Rectal smooth muscle tissue (tissue), 1 donor: ENCODE measurements at regions not wholly inside any gene's neighbourhood (a gene's known extent, or its start where the extent isn't known, plus 50 kb on each side); places are given as distances from the start of the nearest gene placed in this dataset.

Experiments used
- H3K27ac ChIP-seq: one replicate; pipeline ENCODE4 v1.7.0; 2013; ENCODE audit warnings: low read depth, low read length, inconsistent platforms
- H3K27me3 ChIP-seq: one replicate; pipeline ENCODE4 v1.7.0; 2013; ENCODE audit warnings: low read length; ENCODE audit not compliant: control insufficient read depth, insufficient read depth
- H3K36me3 ChIP-seq: one replicate; pipeline ENCODE4 v1.7.0; 2013; ENCODE audit warnings: low read length; ENCODE audit not compliant: control insufficient read depth, insufficient read depth
- H3K4me1 ChIP-seq: one replicate; pipeline ENCODE4 v1.7.0; 2013; ENCODE audit warnings: low read length; ENCODE audit not compliant: control insufficient read depth, insufficient read depth
- H3K4me3 ChIP-seq: one replicate; pipeline ENCODE4 v1.7.0; 2013; ENCODE audit warnings: low read length
- H3K9ac ChIP-seq: one replicate; pipeline ENCODE4 v1.7.0; 2013; ENCODE audit warnings: low read length

DNA sequence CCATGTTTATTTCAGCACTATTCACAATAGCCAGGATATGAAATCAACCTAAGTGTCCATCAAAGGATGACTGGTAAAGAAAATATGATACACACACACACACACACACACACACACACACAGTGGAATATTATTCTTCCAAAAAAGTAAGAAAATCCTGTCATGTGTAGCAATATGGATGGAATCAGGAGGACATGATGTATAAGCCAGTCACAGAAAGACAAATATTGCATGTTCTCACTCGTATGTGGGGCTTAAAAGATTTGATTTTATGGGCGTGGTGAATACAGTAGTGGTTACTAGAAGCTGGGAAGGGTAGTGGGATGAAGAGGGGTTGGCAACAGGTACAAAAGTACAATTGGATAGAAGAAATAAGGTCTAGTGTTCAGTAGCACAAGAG lies 207.0 kb upstream of the PRDM1 start:
- Histone ChIP-seq H3K27me3 (peaks cover 3% of the 10 kb centered on the region), H3K4me3 (no peak overlapping the region), H3K4me1 (no peaks in the 10 kb centered on the region), H3K27ac (no peak overlapping the region), H3K9ac (no peak overlapping the region), H3K36me3 (no peaks in the 10 kb centered on the region)

DNA sequence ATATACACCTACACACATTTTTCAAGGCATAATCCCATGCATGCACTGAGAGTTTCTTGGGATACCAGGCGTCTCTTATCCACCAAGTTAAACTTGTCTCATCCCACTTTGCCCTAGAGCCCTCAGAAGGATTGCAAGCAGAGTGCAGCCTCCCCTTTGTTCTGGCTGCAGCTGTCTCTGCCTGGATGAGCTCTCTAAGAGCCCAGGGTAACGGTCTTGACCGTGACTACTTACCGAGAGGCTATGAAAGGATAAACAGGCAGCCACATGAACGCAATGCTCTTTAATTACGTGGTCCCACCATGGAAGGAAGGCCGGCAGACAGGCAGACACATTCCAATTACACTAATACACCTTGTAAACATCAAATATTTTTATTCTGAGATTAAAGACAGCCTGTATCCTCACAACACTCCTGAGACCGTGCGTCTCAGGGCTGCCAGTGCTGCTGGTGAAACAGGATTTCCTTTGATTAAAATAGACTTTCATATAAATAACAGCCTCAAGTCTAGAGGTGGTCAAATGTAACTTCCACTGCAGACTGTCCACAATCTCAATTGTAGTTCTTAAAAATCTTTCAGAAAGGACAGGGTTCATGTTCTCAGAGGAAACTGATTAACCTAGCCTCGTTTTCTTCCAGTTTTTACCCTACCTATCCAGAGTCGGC lies 210.0 kb upstream of the PRDM1 start:
- no peaks in the 10 kb centered on the region for H3K4me1 ChIP-seq
- H3K4me3 ChIP-seq: no peak overlapping the region
- H3K27ac ChIP-seq: no peak overlapping the region
- no peaks in the 10 kb centered on the region for H3K36me3 ChIP-seq
- H3K9ac ChIP-seq: no peak overlapping the region
- H3K27me3 ChIP-seq: peaks cover 3% of the 10 kb centered on the region

DNA sequence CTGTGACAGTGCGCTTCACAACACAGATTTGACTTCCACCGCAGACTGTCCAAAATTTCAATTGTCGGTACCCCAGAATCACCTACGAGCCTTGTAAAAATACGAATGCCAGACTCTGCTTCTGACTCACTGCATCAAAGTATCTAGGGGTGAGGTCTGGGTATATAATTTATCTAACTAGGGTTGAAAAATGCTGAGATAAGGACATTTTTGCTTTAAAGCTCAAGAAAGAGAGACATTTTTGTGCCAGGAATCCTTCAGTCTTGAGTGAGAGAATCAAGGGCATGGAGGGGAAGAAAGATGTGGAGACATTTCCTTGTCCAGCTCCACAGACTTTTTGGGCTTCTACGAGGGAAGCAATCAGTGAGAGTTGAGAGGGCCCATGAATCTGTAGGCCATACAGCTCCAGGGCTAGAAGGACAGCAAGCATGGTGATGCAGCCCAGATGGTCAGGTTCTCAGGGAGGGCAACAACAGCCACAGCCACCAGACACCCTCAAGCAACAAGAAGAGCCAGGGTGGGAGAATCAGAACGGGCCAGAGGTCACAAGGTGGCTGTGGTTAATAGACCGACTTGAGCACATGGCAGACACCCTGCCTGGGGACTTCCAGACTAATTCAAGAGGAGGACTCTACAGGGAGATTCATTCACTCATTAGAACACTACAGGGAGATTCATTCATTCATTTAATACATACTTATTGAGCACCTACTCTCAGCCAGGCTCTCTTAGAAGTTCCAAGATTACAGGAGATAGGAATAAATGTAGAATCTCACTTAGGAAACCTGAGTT lies 211.1 kb upstream of the PRDM1 start:
- Histone ChIP-seq H3K36me3 (no peaks in the 10 kb centered on the region), H3K4me3 (no peak overlapping the region), H3K4me1 (no peaks in the 10 kb centered on the region), H3K27me3 (peaks cover 3% of the 10 kb centered on the region), H3K9ac (no peak overlapping the region), H3K27ac (no peak overlapping the region)

DNA sequence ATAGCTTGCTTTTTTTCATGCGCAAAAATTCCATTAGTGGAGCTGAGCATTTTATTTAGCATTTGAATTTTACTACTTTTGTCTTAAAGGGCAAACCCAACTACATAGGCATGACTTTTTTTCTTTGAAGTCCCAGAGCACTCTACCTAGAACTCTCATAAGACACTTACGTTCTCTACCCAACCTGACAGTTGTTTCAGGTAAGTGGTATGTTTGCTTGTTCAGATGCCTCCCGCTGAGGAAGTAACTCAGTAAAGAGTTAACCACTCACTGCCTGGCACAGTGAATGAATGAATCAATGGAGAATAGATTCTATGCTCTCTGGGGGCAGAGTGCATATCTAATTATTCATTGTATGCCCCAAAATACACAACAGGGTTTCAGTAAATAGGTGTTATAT lies 212.3 kb upstream of the PRDM1 start:
- Histone ChIP-seq H3K36me3 (no peaks in the 10 kb centered on the region), H3K4me1 (no peaks in the 10 kb centered on the region), H3K27ac (no peak overlapping the region), H3K4me3 (no peak overlapping the region), H3K27me3 (peaks cover 3% of the 10 kb centered on the region), H3K9ac (no peak overlapping the region)

DNA sequence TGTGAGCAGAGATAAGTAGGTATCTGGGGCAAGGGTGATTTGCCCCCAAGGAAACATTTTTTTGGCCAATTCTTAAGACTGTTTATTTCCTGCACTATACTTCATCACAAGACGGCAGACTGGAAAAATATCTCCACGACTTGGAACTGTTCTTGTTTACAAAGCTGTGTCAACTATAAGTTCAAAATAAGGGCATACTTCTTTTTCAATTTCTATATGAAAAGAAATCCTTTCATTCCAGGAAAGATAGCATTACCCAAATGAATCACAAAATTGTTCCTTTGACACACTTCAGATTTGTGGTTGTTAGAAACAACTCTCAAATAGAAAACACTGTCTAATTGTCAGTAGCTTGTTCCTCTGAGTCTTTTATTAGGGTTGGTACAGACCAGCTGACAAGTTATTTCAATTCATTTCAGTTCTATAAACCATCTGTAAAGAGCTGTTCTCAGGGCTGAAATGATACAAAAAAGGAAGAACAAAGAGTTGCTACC lies 212.9 kb upstream of the PRDM1 start:
- H3K27me3 ChIP-seq: peaks cover 3% of the 10 kb centered on the region
- no peaks in the 10 kb centered on the region for H3K4me1 ChIP-seq
- H3K4me3 ChIP-seq: no peak overlapping the region
- no peak overlapping the region for H3K27ac ChIP-seq
- H3K9ac ChIP-seq: no peak overlapping the region
- H3K36me3 ChIP-seq: no peaks in the 10 kb centered on the region

DNA sequence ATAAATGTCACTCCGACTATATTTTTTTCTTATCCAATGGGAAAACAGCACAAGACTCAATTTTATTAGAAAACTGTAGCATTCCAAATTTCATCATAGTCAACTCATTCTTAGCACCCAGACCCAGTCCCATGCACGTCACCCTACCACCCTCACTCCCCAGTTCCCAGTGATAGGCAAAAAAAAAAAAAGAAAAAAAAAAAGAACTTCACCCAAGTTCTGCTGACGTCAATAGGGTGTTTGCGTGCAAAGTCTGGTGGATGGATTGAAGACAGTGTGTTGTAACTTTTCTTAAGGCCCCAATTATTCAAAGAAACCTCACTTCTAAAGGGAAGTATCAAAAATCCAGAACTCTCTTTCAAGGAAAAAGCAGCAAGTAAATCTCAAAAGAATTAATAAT lies 213.9 kb upstream of the PRDM1 start:
- no peaks in the 10 kb centered on the region for H3K36me3 ChIP-seq
- H3K4me1 ChIP-seq: no peaks in the 10 kb centered on the region
- no peak overlapping the region for H3K27ac ChIP-seq
- H3K4me3 ChIP-seq: no peak overlapping the region
- peaks cover 3% of the 10 kb centered on the region for H3K27me3 ChIP-seq
- no peak overlapping the region for H3K9ac ChIP-seq

DNA sequence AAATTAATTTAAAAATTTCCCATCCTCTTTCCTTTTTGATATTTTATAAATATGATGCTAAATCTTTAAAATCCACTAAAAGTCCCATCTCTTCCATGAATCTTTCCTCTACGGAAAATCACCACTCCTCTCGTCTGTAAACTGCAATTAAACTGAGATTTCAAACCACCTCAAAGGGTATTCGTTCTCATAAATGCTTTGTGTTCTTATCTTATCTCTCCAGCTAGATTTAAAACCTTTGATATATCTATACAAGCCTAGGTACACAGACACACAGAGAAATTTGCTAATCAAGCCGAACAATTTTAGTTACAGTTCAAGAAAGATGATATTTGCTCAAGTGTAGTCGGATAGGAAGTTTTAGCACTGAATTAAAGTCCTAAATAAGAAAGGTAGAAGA lies 214.6 kb upstream of the PRDM1 start:
- Histone ChIP-seq H3K36me3 (no peaks in the 10 kb centered on the region), H3K4me1 (no peaks in the 10 kb centered on the region), H3K4me3 (no peak overlapping the region), H3K9ac (no peak overlapping the region), H3K27me3 (no peaks in the 10 kb centered on the region), H3K27ac (no peak overlapping the region)

DNA sequence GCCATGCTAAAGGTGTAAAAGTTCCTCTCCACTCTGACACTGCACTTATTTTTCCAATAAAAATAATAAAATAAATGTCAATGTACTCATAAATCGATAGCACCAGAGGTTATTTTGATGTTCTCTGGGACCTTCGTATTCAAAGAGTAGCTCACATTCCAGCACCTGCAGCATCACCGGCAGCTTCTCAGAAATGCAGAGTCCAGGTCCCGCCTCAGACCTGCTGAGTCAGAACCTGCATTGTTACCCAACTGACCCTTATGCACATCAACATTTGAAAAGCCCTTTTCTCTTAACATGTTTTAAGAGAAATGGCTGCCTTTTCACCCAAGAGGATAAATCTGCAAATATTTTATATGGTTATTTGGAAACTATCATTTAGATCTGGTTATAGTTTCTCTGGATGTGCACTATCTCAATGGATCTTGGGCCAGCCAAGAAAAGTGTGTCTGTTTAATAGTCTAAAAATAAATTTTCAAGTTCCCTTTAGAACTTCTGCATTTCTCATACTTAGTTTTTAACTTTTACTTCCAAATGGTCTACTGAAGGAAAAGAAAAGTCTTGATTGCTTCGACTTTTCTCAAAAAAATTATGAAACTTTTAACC lies 216.2 kb upstream of the PRDM1 start:
- Histone ChIP-seq H3K27ac (no peak overlapping the region), H3K9ac (no peak overlapping the region), H3K4me3 (no peak overlapping the region), H3K36me3 (no peaks in the 10 kb centered on the region), H3K27me3 (no peaks in the 10 kb centered on the region), H3K4me1 (no peaks in the 10 kb centered on the region)

DNA sequence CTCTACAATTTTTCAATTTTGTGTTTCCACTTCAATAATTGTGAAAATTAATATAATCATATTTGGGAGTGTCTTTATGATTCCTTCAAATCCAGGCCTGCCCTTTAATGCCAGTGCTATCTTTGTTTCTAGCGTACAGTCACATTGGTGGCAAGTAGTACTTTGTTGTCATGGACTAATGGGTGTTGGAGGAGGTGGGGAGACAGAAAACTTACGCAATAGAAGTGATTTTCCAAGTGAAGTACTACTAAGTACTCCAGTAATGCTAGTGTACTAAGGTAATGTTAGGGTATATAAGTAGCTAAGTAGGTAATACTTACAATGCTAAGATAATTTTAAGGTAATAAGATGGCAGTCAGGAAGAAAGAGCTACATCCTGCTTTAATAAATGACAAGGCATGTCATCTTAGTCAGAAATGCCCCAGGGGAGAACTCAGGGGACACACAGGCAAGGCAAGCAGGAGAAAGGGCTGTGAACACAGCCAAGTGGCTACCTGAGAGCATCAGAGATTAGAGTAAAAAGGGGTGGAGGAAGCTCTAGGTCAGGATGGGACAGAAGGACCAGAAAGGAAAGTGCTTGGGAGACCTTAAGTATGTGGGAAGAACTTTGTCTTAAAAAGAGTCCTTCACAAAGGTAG lies 217.2 kb upstream of the PRDM1 start:
- no peaks in the 10 kb centered on the region for H3K4me1 ChIP-seq
- H3K36me3 ChIP-seq: no peaks in the 10 kb centered on the region

DNA sequence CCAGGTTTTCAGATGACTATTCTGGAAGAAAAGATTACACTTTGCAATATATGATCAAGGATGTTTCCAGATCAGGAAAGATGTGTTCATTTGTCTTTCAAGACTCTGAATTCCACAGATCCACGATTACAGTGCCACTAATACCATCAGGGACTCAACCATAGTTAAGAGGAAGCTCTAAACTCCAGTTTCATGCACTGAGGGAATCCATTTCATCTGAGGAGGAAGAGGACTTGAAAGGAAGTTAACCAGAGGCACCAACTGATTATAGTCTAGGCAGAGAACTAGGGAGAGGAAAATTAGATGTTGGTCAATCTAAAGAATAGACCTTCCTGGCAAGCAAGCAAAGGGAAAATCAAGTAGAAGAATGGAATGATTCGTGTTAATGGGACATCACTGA lies 218.3 kb upstream of the PRDM1 start:
- Histone ChIP-seq H3K4me1 (no peaks in the 10 kb centered on the region), H3K27me3 (no peaks in the 10 kb centered on the region), H3K36me3 (no peaks in the 10 kb centered on the region), H3K27ac (no peak overlapping the region), H3K4me3 (no peak overlapping the region), H3K9ac (no peak overlapping the region)

More for the DNA sequence above, 217.2 kb upstream of the PRDM1 start:
- H3K9ac ChIP-seq: no peak overlapping the region
- H3K4me3 ChIP-seq: no peak overlapping the region
- no peaks in the 10 kb centered on the region for H3K27me3 ChIP-seq
- H3K27ac ChIP-seq: no peak overlapping the region

DNA sequence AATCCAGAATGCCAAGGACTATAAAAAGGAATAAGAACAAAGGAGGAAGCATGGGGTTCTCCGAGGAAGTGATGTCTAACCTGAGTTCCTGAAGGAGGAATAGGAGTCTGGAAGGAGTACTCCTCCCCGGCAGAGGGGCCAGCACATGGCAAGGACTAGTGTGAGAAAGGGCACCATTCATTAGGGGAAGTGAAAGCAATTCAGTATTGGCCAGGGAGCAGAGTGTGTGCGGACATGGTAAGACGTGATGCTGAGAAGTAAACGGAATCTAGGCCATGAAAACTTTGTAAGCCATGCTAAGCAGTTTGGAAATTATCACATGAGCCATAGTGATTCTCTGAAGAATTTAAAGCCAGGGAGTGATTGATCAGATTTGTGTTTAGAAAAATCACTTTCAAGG lies 218.9 kb upstream of the PRDM1 start:
- Histone ChIP-seq H3K4me1 (no peaks in the 10 kb centered on the region), H3K27me3 (no peaks in the 10 kb centered on the region), H3K36me3 (no peaks in the 10 kb centered on the region), H3K4me3 (no peak overlapping the region), H3K27ac (no peak overlapping the region), H3K9ac (no peak overlapping the region)

DNA sequence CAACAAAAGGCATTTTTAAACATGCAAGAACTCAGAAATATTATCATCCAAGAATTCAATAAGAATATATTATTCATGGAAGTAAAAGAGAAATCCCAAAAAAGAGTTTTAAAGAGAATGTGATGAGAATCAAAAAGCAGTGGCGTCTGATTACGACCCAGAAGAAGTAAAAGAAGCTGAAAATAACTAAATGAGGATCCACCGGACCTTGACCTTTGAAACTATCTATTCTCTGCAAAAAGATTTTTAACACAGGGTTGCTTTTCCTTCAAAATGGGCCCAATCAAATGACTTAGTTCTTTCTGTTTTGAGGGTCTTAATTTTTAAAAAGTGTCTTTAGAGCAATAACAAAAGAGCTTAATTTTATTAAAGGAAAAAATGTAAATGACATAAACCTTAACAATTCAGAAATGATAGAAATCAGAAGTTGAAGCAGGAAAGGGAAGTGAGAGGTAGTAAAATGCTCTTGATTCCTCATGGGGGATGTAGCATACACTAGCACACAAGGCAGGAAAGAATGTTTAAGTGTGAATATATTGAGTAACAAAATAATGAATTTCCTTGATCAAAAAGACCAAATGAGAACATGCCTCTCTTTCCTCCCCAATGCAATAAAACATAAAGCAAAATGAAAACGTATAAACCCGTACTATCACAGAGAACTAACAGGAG lies 223.1 kb upstream of the PRDM1 start:
- H3K4me1 ChIP-seq: no peaks in the 10 kb centered on the region
- H3K36me3 ChIP-seq: no peaks in the 10 kb centered on the region
- H3K27ac ChIP-seq: no peak overlapping the region
- H3K9ac ChIP-seq: no peak overlapping the region
- no peak overlapping the region for H3K4me3 ChIP-seq
- no peaks in the 10 kb centered on the region for H3K27me3 ChIP-seq
